ENCODE measurements at regions not wholly inside any gene's neighbourhood (a gene's known extent, or its start where the extent isn't known, plus 50 kb on each side); places are given as distances from the start of the nearest gene placed in this dataset.

- H3K27ac ChIP-seq (replicated peaks) = no peak overlapping the region
- no peak for DNase-seq
- H3K9me3 ChIP-seq (replicated peaks) = no peaks in the 10 kb centered on the region
- no peak for TF ChIP-seq CTCF (IDR thresholded peaks at IDR 0.05; ENCODE audit: borderline replicate concordance)
- peaks cover 86% of the 10 kb centered on the region for H3K4me1 ChIP-seq
- H3K36me3 ChIP-seq = no peaks in the 10 kb centered on the region
- no peak overlapping the region for H3K4me3 ChIP-seq
- H3K27me3 ChIP-seq (ENCODE audit: low read depth) = no peaks in the 10 kb centered on the region
- intact Hi-C loops (cut with micrococcal nuclease) = no loop called here
Observed at GRCh38 chr4:41461780-41462307, 76.1 kb upstream of the LIMCH1 start.

GRCh38 chr4:41465146-41465761 lies 72.7 kb upstream of the LIMCH1 start:
- intact Hi-C loops (cut with micrococcal nuclease) = no loop called here
- no peak for DNase-seq
- H3K36me3 ChIP-seq = no peaks in the 10 kb centered on the region
- H3K27ac ChIP-seq (replicated peaks) = no peak overlapping the region
- peaks cover 71% of the 10 kb centered on the region for H3K4me1 ChIP-seq
- no peaks in the 10 kb centered on the region for H3K9me3 ChIP-seq (replicated peaks)
- TF ChIP-seq CTCF (IDR thresholded peaks at IDR 0.05; ENCODE audit: borderline replicate concordance) = no peak
- no peak overlapping the region for H3K4me3 ChIP-seq
- H3K27me3 ChIP-seq (ENCODE audit: low read depth) = no peaks in the 10 kb centered on the region

GRCh38 chr4:41466249-41466648 lies 71.7 kb upstream of the LIMCH1 start:
- TF ChIP-seq CTCF (IDR thresholded peaks at IDR 0.05; ENCODE audit: borderline replicate concordance) = no peak
- H3K4me3 ChIP-seq = no peak overlapping the region
- H3K36me3 ChIP-seq = no peaks in the 10 kb centered on the region
- peaks cover 68% of the 10 kb centered on the region for H3K4me1 ChIP-seq
- no peak overlapping the region for H3K27ac ChIP-seq (replicated peaks)
- no peaks in the 10 kb centered on the region for H3K27me3 ChIP-seq (ENCODE audit: low read depth)
- DNase-seq = no peak
- intact Hi-C loops (cut with micrococcal nuclease) = no loop called here
- H3K9me3 ChIP-seq (replicated peaks) = no peaks in the 10 kb centered on the region

- intact Hi-C loops (cut with micrococcal nuclease) = no loop called here
- no peaks in the 10 kb centered on the region for H3K27me3 ChIP-seq (ENCODE audit: low read depth)
- H3K4me1 ChIP-seq = peaks cover 57% of the 10 kb centered on the region
- no peaks in the 10 kb centered on the region for H3K9me3 ChIP-seq (replicated peaks)
- no peak overlapping the region for H3K27ac ChIP-seq (replicated peaks)
- no peak for TF ChIP-seq CTCF (IDR thresholded peaks at IDR 0.05; ENCODE audit: borderline replicate concordance)
- no peak for DNase-seq
- H3K36me3 ChIP-seq = no peaks in the 10 kb centered on the region
- H3K4me3 ChIP-seq = no peak overlapping the region
Observed at GRCh38 chr4:41468122-41468521, 69.8 kb upstream of the LIMCH1 start.

- H3K4me3 ChIP-seq = no peak overlapping the region
- H3K27me3 ChIP-seq (ENCODE audit: low read depth) = no peaks in the 10 kb centered on the region
- intact Hi-C loops (cut with micrococcal nuclease) = no loop called here
- DNase-seq = no peak
- no peaks in the 10 kb centered on the region for H3K36me3 ChIP-seq
- H3K27ac ChIP-seq (replicated peaks) = no peak overlapping the region
- TF ChIP-seq CTCF (IDR thresholded peaks at IDR 0.05; ENCODE audit: borderline replicate concordance) = no peak
- no peaks in the 10 kb centered on the region for H3K9me3 ChIP-seq (replicated peaks)
- H3K4me1 ChIP-seq = peaks cover 53% of the 10 kb centered on the region
Observed at GRCh38 chr4:41471126-41472071, 66.6 kb upstream of the LIMCH1 start.

Measured in left ventricle myocardium inferior (tissue), 1 donor.